SIG-M5 treated with dmso at 0.1 percent for 504 hours (cell line): ENCODE measurements at regions not wholly inside any gene's neighbourhood (a gene's known extent, or its start where the extent isn't known, plus 50 kb on each side); places are given as distances from the start of the nearest gene placed in this dataset.
"Not testable (repeated sequence)": the region's sequence is repeated elsewhere in the genome, so short reads cannot be mapped to it uniquely, and the experiment has no call there.

Experiments
- DNase-seq: peaks from one replicate; lab custom pipeline; 2025; ENCODE audit not compliant: unreplicated experiment; lab: John Stamatoyannopoulos, UW

DNA sequence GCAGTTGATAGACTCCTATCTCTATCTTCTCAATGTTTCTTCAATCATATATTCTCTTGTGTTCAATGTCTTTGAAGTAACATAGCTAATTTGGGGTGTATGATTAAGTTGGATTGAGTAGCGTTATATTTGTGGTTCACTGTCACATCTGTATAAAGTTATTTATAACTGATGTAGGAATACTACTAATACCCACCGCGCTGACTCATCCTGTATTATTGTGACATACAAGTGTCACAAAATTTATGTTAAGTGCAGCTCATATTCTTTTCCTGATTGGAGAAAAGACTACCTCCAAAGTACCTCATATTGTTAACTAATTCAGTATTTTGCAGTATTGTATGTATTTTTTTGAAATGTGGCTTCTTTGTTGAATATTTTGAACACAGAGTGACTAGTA lies 940.8 kb downstream of the SLC6A15 start:
- DNase-seq, result no peak

- no peak for DNase-seq
Observed at GRCh38 chr12:83960767-83961166, 951.8 kb downstream of the SLC6A15 start.

GRCh38 chr12:83958997-83959396 lies 953.6 kb downstream of the SLC6A15 start:
- no peak for DNase-seq

GRCh38 chr12:83954956-83955601 lies 957.5 kb downstream of the SLC6A15 start:
- DNase-seq, result no peak

DNA sequence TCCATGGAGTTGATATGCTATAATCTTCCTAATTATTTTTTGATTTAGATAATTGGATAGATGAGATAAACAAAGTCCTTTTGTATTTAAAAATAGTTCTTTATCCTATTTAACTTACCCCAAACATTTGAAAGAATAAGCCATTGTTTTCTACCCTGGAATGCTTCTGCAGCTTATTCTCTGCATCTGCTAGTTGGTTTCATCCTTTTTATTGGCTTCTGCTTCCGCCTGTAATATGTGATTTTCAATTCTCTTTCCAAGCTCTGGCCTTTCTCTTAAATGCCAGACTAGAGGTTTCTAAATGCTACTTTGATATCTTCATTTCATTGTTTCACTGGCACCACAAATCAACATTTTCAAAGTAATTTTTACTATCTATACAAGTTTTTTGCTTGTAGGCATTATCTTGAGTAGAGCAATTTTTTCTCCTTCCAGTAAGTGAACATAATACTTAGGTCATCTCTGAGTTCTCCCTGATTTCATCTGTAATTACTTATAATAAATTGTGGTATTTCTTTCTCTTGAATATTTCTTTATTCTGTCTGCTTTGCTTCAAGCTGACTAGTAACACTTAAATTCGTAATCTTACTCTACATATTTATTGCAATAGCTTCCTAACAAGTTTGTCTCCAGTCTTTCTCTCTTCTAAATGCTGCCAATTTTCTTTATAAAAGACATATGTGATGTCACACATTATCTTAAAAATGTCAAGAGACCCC lies 958.4 kb downstream of the SLC6A15 start:
- DNase-seq, result no peak

- no peak for DNase-seq
Observed at GRCh38 chr12:83945871-83946270, 966.7 kb downstream of the SLC6A15 start.

- DNase-seq, result no peak
Observed at GRCh38 chr12:83939718-83940117, 972.9 kb downstream of the SLC6A15 start.

DNA sequence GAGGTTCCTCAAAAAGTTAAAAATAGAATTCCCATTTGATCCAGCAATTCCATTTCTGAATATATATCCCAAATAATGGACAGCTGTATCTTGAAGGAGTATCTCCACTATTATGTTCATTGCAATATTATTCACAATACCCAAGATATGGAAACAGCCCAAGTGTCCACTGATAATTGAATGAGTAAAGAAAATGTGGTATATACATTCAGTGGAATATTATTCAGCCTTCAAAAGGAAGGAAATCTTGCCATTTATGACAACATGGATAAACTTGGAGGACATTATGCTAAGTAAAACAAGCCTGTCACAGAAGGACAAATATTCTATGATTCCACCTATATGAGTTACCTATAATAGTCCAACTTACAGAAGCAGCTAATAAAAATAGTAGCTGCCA lies 979.0 kb downstream of the SLC6A15 start:
- no peak for DNase-seq

GRCh38 chr12:83932011-83932410 lies 980.6 kb downstream of the SLC6A15 start:
- no peak for DNase-seq

DNA sequence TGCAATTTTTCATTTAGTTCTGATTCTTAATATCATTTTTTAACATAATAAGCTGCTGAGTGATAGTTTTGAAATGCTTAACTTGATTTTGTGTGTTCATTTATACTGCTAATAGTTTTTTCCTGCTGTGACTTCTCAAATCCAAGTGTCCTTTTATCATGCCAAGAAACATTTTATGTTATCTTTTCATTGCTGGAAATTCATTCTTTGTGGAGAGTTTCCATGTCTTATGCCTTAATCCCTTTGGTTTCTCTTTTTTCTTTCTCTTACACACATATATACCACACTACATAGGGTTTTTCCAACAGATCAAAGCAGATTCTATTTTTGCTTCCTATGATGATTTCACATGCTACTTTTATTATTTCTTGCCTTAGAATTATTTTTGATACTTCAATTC lies 981.1 kb downstream of the SLC6A15 start:
- no peak for DNase-seq

- DNase-seq, result not testable (repeated sequence)
Observed at GRCh38 chr12:83929792-83930191, 982.8 kb downstream of the SLC6A15 start.

DNA sequence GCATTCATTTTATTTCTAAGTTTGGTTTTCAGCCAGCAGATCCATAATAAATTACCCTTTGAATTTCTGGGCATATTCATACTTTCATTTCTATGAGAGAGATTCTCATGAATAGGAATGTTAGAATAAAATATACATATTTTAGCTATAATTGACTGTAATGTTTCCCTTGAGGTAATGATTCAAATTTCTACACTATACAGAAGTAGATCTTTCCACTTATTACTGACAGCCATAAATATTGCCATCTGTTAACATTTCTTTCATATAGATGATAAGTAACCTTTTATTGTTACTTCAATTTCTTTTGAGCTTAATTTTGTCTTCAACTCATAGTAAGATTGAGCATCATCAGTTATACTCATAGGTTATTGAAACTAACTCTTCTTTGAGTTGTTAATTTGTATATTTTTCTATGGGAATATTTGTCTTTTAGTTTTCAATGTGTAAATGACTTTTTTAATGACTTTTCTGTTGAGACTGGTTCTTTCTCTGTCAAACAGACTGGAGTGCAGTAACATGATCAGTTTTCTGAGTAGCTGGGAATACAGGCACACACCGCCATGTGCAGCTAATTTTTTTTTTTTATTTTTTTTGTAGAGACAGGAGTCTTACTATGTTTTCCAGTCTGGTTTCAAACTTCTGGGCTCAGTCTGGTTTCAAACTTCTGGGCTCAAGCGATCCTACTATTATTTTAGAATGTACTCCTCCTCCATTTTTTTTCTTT lies 991.6 kb downstream of the SLC6A15 start:
- no peak for DNase-seq

DNA sequence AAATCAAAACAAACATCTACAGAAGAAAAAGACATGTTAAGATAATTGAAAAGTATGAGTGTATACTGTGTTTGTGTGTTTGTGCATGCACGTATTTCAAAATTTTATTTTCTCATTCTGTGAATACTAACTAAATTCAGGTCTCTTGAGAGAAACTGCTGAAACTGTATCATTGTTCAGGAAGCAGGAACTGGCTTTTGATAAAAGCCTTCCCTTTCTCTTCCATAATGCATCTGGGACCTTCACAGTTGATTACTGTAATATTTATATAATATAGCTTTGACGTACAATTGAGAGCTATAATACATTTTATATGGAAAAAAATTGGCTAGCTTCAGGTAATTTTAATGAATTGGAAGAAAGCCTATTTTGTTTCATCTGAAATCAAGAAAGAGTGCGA lies 993.5 kb downstream of the SLC6A15 start:
- DNase-seq, result no peak

DNA sequence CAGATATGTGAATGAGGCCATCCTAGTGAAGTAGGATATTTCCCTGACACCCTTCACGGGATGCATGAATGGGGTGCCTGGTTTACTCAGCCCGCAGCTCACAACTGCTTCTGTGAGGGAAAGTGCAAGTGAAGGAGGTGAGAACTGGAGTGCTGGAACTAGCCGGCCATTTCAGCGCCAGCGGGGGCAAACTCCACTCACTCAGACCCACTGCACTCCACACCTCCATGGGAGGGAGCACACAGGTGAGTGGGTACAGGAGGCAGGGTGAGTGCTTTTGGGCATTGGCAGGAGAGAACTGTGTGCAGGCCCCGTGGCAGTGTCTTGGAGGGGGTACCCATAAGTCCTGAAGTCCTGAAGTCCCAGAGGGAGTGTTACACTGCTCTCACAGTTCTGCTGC lies 1008.4 kb downstream of the SLC6A15 start:
- DNase-seq, result no peak

DNA sequence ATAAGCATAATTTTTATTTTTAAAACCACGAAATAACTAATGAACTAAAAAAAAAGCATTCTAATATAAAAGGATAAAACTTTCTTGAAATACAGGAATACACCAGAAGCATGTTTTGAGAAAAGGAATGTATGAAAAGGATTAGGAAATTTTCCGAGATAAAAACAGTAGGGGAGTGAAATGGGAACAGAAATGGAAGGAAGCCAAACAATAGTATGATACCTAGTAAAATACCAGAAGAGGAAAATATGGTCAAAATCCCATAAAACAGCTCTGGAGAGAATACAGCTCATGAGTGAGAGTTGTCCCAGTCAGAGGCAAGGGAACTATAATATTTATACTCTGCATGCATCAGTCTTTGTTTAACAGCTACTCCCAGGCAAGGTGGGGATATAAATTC lies 1016.2 kb downstream of the SLC6A15 start:
- DNase-seq, result no peak

DNA sequence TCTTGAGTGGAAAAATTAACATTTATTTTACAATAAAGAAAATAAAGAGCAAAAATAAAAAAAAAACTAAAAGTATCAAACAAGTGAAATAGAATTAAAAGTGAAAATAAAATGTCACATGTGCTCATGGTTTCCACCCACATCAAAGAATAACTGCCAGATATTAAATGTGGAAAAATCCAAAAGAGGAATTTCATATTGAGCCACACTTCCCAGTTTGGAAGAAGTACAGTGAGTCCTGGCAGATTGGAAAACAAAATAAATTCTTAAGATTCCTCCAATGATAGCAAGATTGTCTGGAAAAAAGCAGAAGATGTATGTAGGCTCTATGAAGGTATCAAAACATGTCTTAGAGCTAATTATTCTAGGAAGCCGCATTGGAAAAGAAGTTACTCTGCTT lies 1019.5 kb downstream of the SLC6A15 start:
- no peak for DNase-seq

- no peak for DNase-seq
Observed at GRCh38 chr12:83889745-83890144, 1022.9 kb downstream of the SLC6A15 start.

GRCh38 chr12:83886479-83886878 lies 1026.1 kb downstream of the SLC6A15 start:
- DNase-seq, result no peak

DNA sequence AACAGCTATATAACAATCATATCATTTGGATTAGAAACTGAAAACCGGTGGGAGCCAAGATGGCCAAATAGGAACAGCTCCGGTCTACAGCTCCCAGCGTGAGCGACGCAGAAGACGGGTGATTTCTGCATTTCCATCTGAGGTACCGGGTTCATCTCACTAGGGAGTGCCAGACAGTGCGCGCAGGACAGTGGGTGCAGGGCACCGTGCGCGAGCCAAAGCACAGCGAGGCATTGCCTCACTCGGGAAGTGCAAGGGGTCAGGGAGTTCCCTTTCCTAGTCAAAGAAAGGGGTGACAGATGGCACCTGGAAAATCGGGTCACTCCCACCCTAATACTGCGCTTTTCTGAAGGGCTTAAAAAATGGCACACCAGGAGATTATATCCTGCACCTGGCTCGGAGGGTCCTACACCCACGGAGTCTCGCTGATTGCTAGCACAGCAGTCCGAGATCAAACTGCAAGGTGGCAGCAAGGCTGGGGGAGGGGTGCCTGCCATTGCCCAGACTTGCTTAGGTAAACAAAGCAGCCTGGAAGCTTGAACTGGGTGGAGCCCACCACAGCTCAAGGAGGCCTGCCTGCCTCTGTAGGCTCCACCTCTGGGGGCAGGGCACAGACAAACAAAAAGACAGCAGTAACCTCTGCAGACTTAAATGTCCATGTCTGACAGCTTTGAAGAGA lies 1041.5 kb downstream of the SLC6A15 start:
- not testable (repeated sequence) for DNase-seq

DNA sequence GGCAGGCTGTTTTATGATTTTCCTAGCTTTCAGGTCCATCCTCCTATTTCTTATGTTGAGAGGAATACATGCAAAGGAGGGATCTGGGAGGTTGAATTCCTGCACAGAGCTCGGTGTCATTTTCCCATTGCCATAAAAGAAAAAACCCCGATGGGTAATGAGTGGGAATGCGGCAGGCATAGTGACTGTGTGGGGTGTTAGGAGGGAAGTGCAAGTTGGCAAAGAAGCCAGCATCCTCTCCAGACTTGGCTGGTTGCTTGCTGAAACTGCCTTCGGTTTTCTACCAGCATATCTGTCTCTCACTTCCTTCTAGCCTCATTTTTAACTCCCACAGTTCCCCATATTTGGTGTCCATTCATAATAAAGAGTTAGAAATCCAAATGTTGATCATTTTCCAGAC lies 1046.1 kb downstream of the SLC6A15 start:
- DNase-seq, result no peak

DNA sequence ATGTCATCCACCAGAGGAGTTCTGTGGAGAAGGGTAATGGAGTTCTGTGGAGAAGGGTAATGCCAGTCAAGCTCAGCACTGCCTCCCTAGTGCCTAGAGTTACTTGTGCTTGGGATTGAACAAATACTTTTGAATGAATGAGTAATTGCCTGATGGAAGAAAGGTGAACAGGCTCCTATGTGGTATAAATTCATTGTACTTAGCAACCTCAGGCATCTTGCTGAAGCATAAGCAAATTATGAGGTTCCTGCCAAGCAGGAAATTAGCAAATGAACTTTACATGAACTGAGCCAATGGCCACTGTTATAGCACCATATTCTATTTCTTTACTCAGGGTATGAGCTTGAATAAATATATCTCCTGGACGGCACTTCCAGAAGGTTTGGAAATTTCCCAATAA lies 1047.2 kb downstream of the SLC6A15 start:
- DNase-seq, result no peak

DNA sequence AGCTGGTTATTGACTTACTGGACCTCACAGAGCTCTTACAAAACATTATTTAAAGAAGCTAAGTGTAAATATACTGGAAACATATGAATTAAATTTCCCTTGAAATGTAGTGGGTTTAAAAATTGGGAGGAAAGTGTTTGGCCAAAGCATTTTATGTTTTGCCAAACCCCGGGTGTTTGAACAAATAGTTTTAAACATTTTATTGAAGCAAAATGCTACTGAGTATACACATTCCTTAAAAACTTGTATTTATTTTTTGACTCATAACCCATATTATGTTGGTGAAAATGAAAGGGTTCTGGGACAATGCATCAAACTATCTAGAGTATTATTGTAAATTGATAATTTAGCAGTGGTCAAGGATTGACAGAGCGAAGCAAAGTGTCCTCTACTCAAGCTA lies 1048.5 kb downstream of the SLC6A15 start:
- DNase-seq, result no peak
